GM23338 (cell line): ENCODE measurements at regions not wholly inside any gene's neighbourhood (a gene's known extent, or its start where the extent isn't known, plus 50 kb on each side); places are given as distances from the start of the nearest gene placed in this dataset.

Source experiments
- CREB1 ChIP-seq: fragments of 250-450 bp; sonication (Bioruptor Pico); IDR thresholded peaks from 2 replicates; pipeline ENCODE4 v1.5.0; 2020; ENCODE audit warnings: low read depth, mild to moderate bottlenecking, moderate library complexity
- CTCF ChIP-seq, 2 experiments: fragments of 200-600 bp in 1 of 2; sonication (generic) in 1 of 2; conservative IDR thresholded peaks; 2 replicates each; pipeline versions ENCODE4 v1.5.1 to v1.6.1; 2016 to 2017; ENCODE audit warnings: antibody characterized with exemption in 2 of 2, low read depth in 2 of 2, mild to moderate bottlenecking in 2 of 2, moderate library complexity in 1 of 2
- EZH2 ChIP-seq: fragments of 200-600 bp; sonication (generic); IDR thresholded peaks from one replicate; pipeline ENCODE4 v1.8.0; 2017; ENCODE audit warnings: antibody characterized with exemption, mild to moderate bottlenecking, low read depth; ENCODE audit not compliant: unreplicated experiment
- EZH2phosphoT487 ChIP-seq: fragments of 200-600 bp; sonication (generic); IDR thresholded peaks from one replicate; pipeline ENCODE4 v1.8.1; 2018; ENCODE audit warnings: antibody characterized with exemption; ENCODE audit not compliant: unreplicated experiment
- JUNB ChIP-seq: IDR thresholded peaks from one replicate; pipeline ENCODE4 v1.6.1; 2016; ENCODE audit warnings: antibody characterized with exemption; ENCODE audit not compliant: unreplicated experiment
- NANOG ChIP-seq: IDR thresholded peaks from 2 replicates; pipeline ENCODE4 v1.6.1; 2016; ENCODE audit warnings: antibody characterized with exemption, borderline replicate concordance
- POLR2AphosphoS5 ChIP-seq: IDR thresholded peaks from 2 replicates; pipeline ENCODE4 v1.6.1; 2016; ENCODE audit warnings: antibody characterized with exemption, low read depth
- REST ChIP-seq: IDR thresholded peaks from one replicate; pipeline ENCODE4 v1.6.1; 2018; ENCODE audit warnings: antibody characterized with exemption; ENCODE audit not compliant: unreplicated experiment
- ZNF114 ChIP-seq: fragments of 250-450 bp; sonication (Bioruptor Pico); IDR thresholded peaks from 2 replicates; pipeline ENCODE4 v1.5.0; 2020; ENCODE audit warnings: mild to moderate bottlenecking, moderate library complexity
- ZNF462 ChIP-seq: fragments of 250-450 bp; sonication (Bioruptor Pico); IDR thresholded peaks from 2 replicates; pipeline ENCODE4 v1.5.0; 2020; ENCODE audit warnings: mild to moderate bottlenecking, moderate library complexity

- TF ChIP-seq EZH2phosphoT487 (no peak), CTCF (conservative IDR thresholded peaks at IDR 0.05; ENCODE audit: low read depth in 2 of 2) (no peak), POLR2AphosphoS5 (no peak), ZNF114 (CRISPR knock-in tag) (no peak), EZH2 (no peak), REST (no peak), NANOG (no peak), CREB1 (CRISPR knock-in tag) (no peak), JUNB (no peak), ZNF462 (CRISPR knock-in tag) (no peak)
Observed at GRCh38 chr4:3613967-3614730, 81.9 kb upstream of the LRPAP1 start.
